NCI-H1930 (cell line): ENCODE measurements at regions not wholly inside any gene's neighbourhood (a gene's known extent, or its start where the extent isn't known, plus 50 kb on each side); places are given as distances from the start of the nearest gene placed in this dataset.
"Not testable (repeated sequence)": the region's sequence is repeated elsewhere in the genome, so short reads cannot be mapped to it uniquely, and the experiment has no call there.

ENCODE experiments used
- DNase-seq, 2 experiments: peaks; one replicate each; lab custom pipeline; 2025; lab: John Stamatoyannopoulos, UW

DNA sequence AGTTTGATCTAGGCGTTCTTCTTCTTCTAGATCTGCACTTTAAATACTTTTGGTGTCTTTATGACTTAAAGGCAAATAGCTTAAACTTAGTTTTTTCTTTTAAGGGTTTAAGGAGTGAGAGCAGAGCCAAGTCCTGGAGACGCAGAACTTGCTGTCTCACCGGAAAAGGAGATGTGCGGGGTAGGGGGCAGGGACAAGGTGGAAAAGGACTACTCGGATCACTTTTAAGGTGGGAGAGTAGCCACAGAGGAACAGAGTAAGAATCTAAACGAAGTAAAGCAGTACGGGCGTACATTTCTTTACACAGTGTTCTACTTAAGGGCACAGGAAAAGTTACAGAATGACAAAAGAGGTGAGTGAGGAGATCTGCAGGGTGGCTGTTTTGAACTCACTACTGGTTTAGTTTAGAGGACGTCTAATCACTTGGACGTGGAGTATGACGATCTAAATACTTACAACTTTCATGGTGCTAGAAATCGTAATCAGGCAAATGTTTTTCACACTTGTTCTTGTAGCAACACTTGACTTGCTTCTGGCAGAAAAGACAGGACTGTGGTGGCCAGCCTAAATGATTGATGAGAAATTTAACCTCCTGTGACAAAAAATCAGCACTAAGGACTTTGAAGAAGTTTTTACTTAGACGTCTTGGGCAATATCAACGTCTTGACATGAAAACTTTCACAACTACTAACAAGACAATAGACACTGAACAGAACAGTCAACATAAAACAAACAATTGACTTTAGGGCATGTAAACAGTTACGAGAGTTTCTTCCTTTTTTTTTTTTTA, 127.0 kb downstream of the ART5 start:
- DNase-seq, result not testable (repeated sequence)

DNA sequence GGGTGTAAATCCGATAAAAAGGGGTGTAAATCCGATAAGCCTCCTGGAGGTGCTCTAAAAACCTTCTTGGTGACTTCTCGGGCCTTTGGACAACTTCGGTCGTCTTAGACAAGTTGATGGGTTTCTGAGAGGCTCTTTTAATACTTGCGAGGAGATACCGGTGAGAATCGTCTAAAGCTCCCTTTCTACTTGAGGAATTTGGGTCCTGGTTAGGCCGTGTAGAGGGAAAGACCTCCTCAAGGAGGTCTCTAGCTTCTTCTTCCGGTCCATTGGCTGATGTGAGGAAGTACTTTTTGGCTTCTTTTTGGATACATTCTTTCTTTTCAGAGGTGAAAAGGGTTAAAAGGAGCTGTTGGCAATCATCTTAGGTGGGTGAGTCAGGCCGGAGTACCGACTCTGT, 128.5 kb downstream of the ART5 start:
- not testable (repeated sequence) for DNase-seq

- DNase-seq, result not testable (repeated sequence)
These were observed 129.0 kb downstream of the ART5 start for GRCh38 chr11:3512751-3513150.

GRCh38 chr11:3512133-3512703, 129.6 kb downstream of the ART5 start:
- not testable (repeated sequence) for DNase-seq

GRCh38 chr11:3511416-3512132, 130.2 kb downstream of the ART5 start:
- DNase-seq, result not testable (repeated sequence)

DNA sequence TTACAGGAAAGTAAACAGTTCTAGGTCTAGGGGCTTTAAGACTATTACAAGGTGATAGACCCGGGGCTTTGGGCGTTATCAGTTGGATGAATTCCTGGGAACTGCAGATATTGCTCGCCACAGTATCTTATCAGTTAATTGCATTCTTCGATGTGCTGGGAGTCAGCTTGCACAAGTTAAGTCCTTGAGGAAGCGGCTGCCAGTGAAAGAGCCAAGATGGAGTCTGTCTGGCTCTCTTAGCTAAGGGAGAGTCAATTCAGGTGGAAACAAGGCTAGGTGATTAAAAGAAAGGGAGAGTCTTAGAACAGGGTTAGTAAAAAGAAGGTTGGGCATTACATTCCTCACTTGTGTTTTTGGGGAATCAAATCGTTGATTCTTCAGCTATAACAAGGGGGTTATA, 130.6 kb upstream of the ZNF195 start:
- not testable (repeated sequence) for DNase-seq

DNA sequence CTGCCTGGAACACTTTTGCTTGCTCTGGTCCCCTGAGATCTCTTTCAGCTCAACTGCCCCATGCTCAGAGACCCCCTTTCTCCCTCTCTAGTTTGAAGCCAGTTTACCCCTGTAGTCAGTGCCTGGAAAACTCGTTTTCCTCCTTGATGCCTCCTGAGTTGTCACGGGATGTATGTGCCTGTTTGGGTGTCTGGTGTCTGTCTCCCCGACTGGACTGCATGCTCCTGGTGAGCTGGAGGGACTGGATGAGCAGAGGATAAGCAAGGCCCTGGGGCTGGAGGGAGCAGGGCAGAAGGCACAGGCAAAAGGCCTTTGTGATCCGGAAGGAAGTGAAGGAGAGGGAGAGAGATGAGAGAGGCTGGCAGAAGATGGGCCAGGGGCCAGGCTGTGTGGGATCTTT, 120.3 kb upstream of the ZNF195 start:
- not testable (repeated sequence) for DNase-seq

DNA sequence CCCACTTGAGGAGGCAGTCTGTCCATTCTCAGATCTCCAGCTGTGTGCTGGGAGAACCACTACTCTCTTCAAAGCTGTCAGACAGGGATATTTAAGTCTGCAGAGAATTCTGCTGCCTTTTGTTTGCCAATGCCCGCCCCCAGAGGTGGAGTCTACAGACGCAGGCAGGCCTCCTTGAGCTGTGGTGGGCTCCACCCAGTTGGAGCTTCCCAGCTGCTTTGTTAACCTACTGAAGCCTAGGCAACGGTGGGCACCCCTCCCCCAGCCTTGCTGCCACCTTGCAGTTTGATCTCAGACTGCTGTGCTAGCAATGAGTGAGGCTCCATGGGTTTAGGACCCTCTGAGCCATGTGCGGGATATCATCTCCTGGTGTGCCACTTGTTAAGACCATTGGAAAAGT, 119.4 kb upstream of the ZNF195 start:
- not testable (repeated sequence) for DNase-seq

DNA sequence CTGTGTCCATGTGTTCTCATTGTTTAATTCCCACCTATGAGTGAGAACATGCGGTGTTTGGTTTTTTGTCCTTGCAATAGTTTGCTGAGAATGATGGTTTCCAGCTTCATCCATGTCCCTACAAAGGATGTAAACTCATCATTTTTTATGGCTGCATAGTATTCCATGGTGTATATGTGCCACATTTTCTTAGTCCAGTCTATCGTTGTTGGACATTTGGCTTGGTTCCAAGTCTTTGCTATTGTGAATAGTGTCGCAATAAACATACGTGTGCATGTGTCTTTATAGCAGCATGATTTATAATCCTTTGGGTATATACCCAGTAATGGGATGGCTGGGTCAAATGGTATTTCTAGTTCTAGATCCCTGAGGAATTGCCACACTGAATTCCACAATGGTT, 114.2 kb upstream of the ZNF195 start:
- not testable (repeated sequence) for DNase-seq

DNA sequence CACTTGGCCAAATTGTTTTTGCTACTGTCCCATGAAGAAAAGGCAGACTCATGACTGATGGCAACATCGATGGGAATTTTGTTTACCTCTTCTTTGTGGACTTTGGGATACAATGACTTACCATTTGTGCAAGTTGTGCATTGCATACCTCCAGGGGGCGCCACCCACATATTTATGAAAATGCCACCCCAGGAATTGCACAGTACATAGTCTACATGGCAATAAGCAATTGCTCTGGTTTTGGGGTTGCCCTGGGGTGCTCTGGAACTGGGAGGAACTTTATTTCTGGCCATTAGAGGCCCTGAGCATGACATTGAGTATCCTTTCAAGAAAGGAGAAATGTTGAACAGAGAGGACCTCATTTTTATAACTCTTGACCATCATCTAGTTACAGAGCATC, 109.1 kb upstream of the ZNF195 start:
- not testable (repeated sequence) for DNase-seq

DNA sequence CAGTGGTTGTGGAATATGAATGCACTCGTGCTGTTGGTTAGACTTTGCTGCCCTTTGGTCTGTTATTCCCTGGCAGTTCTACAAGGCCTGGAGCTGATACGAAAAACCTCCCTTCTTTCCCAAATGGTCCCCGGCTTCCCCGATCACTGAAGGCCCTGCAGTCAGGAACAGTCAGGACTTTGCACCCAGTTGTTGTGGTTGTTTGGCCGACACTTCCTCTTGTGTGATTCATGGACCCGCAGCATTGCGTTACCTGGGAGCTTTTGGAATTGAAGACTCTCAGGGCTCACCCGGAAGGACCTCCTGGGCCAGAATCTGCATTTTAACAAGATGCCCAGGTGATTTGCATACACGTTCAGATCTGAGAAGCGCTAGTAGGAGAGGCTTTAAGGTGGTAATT, 106.8 kb upstream of the ZNF195 start:
- DNase-seq, result not testable (repeated sequence)

- DNase-seq, result not testable (repeated sequence)
These were observed 98.3 kb upstream of the ZNF195 start for GRCh38 chr11:3476937-3477885.

DNA sequence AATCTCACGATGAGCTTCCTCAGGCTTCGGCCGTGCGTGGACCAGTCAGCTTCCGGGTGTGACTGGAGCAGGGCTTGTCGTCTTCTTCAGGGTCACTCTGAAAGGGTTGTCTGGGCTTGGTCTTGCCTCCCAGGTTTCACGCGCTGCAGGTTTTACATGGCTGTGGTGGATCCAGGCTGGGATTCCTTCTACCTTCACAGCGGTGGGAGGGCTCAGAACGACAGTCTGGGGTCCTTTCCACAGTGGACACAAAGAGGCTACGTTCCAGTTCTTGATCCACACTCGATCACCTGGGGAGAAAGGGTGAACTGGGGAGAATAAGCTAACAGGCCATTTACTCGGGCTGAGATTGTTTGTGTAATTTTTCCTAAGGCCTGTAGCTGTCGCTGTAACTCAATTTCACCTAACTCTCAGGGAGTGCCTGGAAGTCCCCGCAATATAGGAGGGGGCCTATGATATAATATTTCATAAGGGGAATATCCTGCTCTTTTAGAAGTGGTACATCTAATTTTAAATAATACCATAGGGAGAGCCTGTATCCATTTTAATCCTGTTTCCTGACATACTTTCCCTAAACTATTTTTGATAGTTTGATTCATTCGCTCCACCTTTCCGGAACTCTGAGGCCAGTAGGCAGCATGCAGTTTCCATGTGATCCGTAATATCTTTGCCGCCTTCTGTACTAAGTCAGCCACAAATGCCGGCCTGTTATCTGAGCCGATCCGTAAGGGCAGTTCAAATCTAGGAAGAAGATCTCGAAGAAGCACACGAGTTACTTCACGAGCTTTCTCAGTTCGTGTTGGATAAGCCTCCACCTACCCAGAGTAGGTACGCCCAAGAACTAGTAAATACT, 97.4 kb upstream of the ZNF195 start:
- not testable (repeated sequence) for DNase-seq

DNA sequence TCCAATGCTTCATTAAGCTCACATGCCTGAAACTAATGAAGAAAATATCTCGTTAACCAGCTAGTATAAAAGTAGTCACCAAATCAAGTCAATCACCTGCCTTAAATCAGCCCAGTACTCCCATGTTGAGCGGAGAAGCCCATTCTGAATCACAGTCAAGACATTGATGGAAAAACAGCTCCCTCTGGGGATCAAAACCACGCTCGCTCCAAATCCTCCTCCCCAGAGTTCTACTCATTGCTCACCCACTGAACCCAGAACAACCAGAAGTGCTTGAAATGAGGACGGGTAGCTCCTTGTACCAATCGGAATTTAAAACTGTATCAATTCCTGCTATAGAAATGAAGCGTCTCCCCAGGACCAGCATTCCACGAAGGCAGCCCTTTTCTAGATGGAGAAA, 90.0 kb upstream of the ZNF195 start:
- DNase-seq, result not testable (repeated sequence)

GRCh38 chr11:3467599-3467998, 88.7 kb upstream of the ZNF195 start:
- DNase-seq, result not testable (repeated sequence)

DNA sequence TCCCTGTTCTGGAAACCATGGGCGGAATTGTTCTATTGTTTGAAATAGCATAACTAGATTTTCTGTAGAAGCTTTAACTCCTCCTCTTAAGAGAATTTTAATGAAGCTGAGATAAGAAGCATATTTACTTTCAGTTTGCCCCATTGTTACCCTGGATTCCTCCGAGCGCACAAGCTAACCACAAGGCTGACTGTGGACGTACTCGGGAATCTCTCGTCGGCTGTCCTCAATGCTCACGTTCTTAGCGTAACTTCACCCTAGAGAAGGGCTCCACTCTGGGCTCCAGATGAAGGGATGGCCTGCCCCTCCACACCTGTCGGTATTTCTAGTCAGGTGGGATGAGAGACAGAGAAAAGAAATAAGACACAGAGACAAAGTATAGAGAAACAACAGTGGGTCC, 76.7 kb upstream of the ZNF195 start:
- DNase-seq, result not testable (repeated sequence)

DNA sequence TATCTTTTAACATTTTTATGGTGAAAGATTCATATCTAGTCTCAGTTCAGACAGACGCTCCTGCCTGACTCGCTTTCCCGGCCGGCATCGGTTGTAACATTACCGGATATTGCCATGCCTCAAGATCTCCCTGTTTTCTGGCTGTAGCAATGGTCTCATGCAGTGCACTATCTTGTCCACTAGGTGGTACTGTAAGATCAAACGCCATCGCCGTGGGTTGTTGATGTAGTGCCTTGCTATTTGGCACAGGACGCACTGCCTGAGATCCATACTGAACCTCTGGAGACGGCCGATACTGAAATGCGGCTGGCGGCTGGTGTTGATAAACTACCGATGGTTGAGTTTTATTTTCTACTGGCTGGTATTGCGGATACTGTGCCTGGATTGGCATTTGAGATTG, 75.9 kb upstream of the ZNF195 start:
- peak in 1 of 2 experiments; percentile 23 for DNase-seq

GRCh38 chr11:3453596-3454256, 74.8 kb upstream of the ZNF195 start:
- DNase-seq, result not testable (repeated sequence)

- not testable (repeated sequence) for DNase-seq
These were observed 71.9 kb upstream of the ZNF195 start for GRCh38 chr11:3450822-3451221.

GRCh38 chr11:3445535-3445934, 66.6 kb upstream of the ZNF195 start:
- DNase-seq, result not testable (repeated sequence)
